ENCODE measurements at regions not wholly inside any gene's neighbourhood (a gene's known extent, or its start where the extent isn't known, plus 50 kb on each side); places are given as distances from the start of the nearest gene placed in this dataset.

- Histone ChIP-seq H3K9me3 (no peaks in the 10 kb centered on the region), H3K27me3 (no peaks in the 10 kb centered on the region), H3K4me1 (no peaks in the 10 kb centered on the region), H3K27ac (no peak overlapping the region), H3K36me3 (no peaks in the 10 kb centered on the region), H3K4me3 (replicated peaks in 1 of 3) (no peak overlapping the region)
- 82 to 95% methylated on average over 3 of the region's 3 CpGs for WGBS, 2 donors
- TF ChIP-seq CTCF (IDR thresholded peaks at IDR 0.05) (no peak), POLR2A (IDR thresholded peaks at IDR 0.05) (no peak)
- no peak for DNase-seq
- intact Hi-C loops (cut with DNase I), result no loop called here
These were observed 242.2 kb upstream of the CHRNA7 start for GRCh38 chr15:31788104-31788503.

GRCh38 chr15:31792611-31793199 lies 237.6 kb upstream of the CHRNA7 start:
- intact Hi-C loops (cut with DNase I), result no loop called here
- no peaks in the 10 kb centered on the region for H3K36me3 ChIP-seq

GRCh38 chr15:31799319-31799714 lies 231.0 kb upstream of the CHRNA7 start:
- WGBS, 2 donors, result 87 to 88% methylated on average over 1 of the region's 1 CpG
- Histone ChIP-seq H3K4me1 (no peaks in the 10 kb centered on the region), H3K27me3 (no peaks in the 10 kb centered on the region), H3K9me3 (no peaks in the 10 kb centered on the region), H3K27ac (no peak overlapping the region), H3K36me3 (no peaks in the 10 kb centered on the region), H3K4me3 (replicated peaks in 1 of 3) (no peak overlapping the region)
- TF ChIP-seq POLR2A (IDR thresholded peaks at IDR 0.05) (no peak), CTCF (IDR thresholded peaks at IDR 0.05) (no peak)
- DNase-seq, result no peak
- intact Hi-C loops (cut with DNase I), result no loop called here

More at GRCh38 chr15:31792611-31793199, 237.6 kb upstream of the CHRNA7 start:
- TF ChIP-seq CTCF (IDR thresholded peaks at IDR 0.05) (no peak), POLR2A (IDR thresholded peaks at IDR 0.05) (no peak)
- Histone ChIP-seq H3K9me3 (no peaks in the 10 kb centered on the region), H3K27ac (no peak overlapping the region), H3K27me3 (no peaks in the 10 kb centered on the region), H3K4me1 (no peaks in the 10 kb centered on the region), H3K4me3 (replicated peaks in 1 of 3) (no peak overlapping the region)
- WGBS, 2 donors, result 83 to 100% methylated on average over 1 to 9 of the region's 9 CpGs
- DNase-seq, result no peak

GRCh38 chr15:31799715-31800321 lies 230.5 kb upstream of the CHRNA7 start:
- H3K9me3 ChIP-seq, result no peaks in the 10 kb centered on the region
- no peaks in the 10 kb centered on the region for H3K4me1 ChIP-seq
- intact Hi-C loops (cut with DNase I), result no loop called here
- no peak overlapping the region for H3K27ac ChIP-seq
- WGBS, 2 donors, result 90 to 97% methylated on average over 6 to 7 of the region's 7 CpGs
- TF ChIP-seq POLR2A (IDR thresholded peaks at IDR 0.05) (no peak), CTCF (IDR thresholded peaks at IDR 0.05) (no peak)
- no peaks in the 10 kb centered on the region for H3K36me3 ChIP-seq
- no peaks in the 10 kb centered on the region for H3K27me3 ChIP-seq
- DNase-seq, result no peak
- H3K4me3 ChIP-seq (replicated peaks in 1 of 3), result no peak overlapping the region

- Histone ChIP-seq H3K4me1 (no peaks in the 10 kb centered on the region), H3K36me3 (no peaks in the 10 kb centered on the region), H3K9me3 (no peaks in the 10 kb centered on the region), H3K27ac (no peak overlapping the region), H3K27me3 (no peaks in the 10 kb centered on the region), H3K4me3 (replicated peaks in 1 of 3) (no peak overlapping the region)
- peak; percentile 51 to 57 for DNase-seq
- TF ChIP-seq POLR2A (IDR thresholded peaks at IDR 0.05) (no peak), CTCF (IDR thresholded peaks at IDR 0.05) (no peak)
- WGBS, 2 donors, result 79 to 84% methylated on average over 5 of the region's 5 CpGs
- intact Hi-C loops (cut with DNase I), result no loop called here
These were observed 229.2 kb upstream of the CHRNA7 start for GRCh38 chr15:31801152-31801551.

Measured in thyroid gland (tissue), 4 donors.